H9 (cell line): ENCODE measurements at regions not wholly inside any gene's neighbourhood (a gene's known extent, or its start where the extent isn't known, plus 50 kb on each side); places are given as distances from the start of the nearest gene placed in this dataset.

Experiments
- DNase-seq: peaks from one replicate; pipeline ENCODE4 v3.0.0-alpha.2; 2017
- H2AFZ ChIP-seq: one replicate; pipeline ENCODE4 v1.6.1; 2013; ENCODE audit warnings: mild to moderate bottlenecking, low read length, control low read depth, moderate library complexity
- H2AK5ac ChIP-seq: 2 replicates; pipeline ENCODE4 v1.6.1; 2013; ENCODE audit warnings: low read length, control low read depth, mixed read lengths; ENCODE audit not compliant: insufficient read length
- H2BK120ac ChIP-seq: one replicate; pipeline ENCODE4 v1.6.1; 2013; ENCODE audit warnings: low read depth, mild to moderate bottlenecking, low read length, control low read depth, inconsistent platforms; ENCODE audit not compliant: poor library complexity, severe bottlenecking
- H2BK12ac ChIP-seq: 2 replicates; pipeline ENCODE4 v1.6.1; 2013; ENCODE audit warnings: low read length, control low read depth, mixed read lengths, low read depth; ENCODE audit not compliant: insufficient read length
- H2BK15ac ChIP-seq: 2 replicates; pipeline ENCODE4 v1.6.1; 2013; ENCODE audit warnings: low read depth, low read length, control low read depth
- H2BK20ac ChIP-seq: one replicate; pipeline ENCODE4 v1.6.1; 2013; ENCODE audit warnings: low read depth, mild to moderate bottlenecking, low read length, control low read depth, inconsistent platforms; ENCODE audit not compliant: poor library complexity, severe bottlenecking
- H2BK5ac ChIP-seq: 2 replicates; pipeline ENCODE4 v1.6.1; 2013; ENCODE audit warnings: low read length, control low read depth, mixed read lengths; ENCODE audit not compliant: insufficient read length
- H3K14ac ChIP-seq: 2 replicates; pipeline ENCODE4 v1.6.1; 2013; ENCODE audit warnings: low read length, control low read depth; ENCODE audit not compliant: insufficient read depth
- H3K18ac ChIP-seq: 2 replicates; pipeline ENCODE4 v1.6.1; 2013; ENCODE audit warnings: low read depth, mild to moderate bottlenecking, mixed read lengths, low read length, control low read depth; ENCODE audit not compliant: insufficient read length
- H3K23ac ChIP-seq: 2 replicates; pipeline ENCODE4 v1.6.1; 2013; ENCODE audit warnings: low read length, control low read depth, mixed read lengths, low read depth; ENCODE audit not compliant: insufficient read length
- H3K23me2 ChIP-seq: 2 replicates; pipeline ENCODE4 v1.6.1; 2013; ENCODE audit warnings: low read depth, mild to moderate bottlenecking, mixed read lengths, low read length, control low read depth; ENCODE audit not compliant: insufficient read length, poor library complexity, severe bottlenecking
- H3K27ac ChIP-seq: 2 replicates; pipeline ENCODE4 v1.5.1; 2013; ENCODE audit warnings: low read length, control low read depth, mixed read lengths, low read depth; ENCODE audit not compliant: insufficient read length
- H3K27me3 ChIP-seq: 2 replicates; pipeline ENCODE4 v1.6.1; 2013; ENCODE audit warnings: low read length, control low read depth, inconsistent platforms; ENCODE audit not compliant: insufficient read depth
- H3K4ac ChIP-seq: 2 replicates; pipeline ENCODE4 v1.6.1; 2013; ENCODE audit warnings: low read depth, mild to moderate bottlenecking, control low read depth, inconsistent platforms, low read length, moderate library complexity
- H3K4me1 ChIP-seq: 2 replicates; pipeline ENCODE4 v1.6.1; 2013; ENCODE audit warnings: low read length, control low read depth, inconsistent platforms; ENCODE audit not compliant: insufficient read depth
- H3K4me2 ChIP-seq: 2 replicates; pipeline ENCODE4 v1.6.1; 2013; ENCODE audit warnings: low read length, control low read depth, mixed read lengths; ENCODE audit not compliant: insufficient read length, insufficient read depth
- H3K56ac ChIP-seq: 2 replicates; pipeline ENCODE4 v1.6.1; 2013; ENCODE audit warnings: low read depth, mild to moderate bottlenecking, mixed read lengths, low read length, control low read depth; ENCODE audit not compliant: insufficient read length
- H3K79me1 ChIP-seq: 2 replicates; pipeline ENCODE4 v1.6.1; 2013; ENCODE audit warnings: low read depth, mild to moderate bottlenecking, moderate library complexity, low read length, control low read depth, inconsistent platforms; ENCODE audit not compliant: insufficient read depth, poor library complexity, severe bottlenecking
- H3K79me2 ChIP-seq: 2 replicates; pipeline ENCODE4 v1.6.1; 2013; ENCODE audit warnings: low read length, control low read depth, inconsistent platforms; ENCODE audit not compliant: insufficient read depth
- H3K9ac ChIP-seq: 2 replicates; pipeline ENCODE4 v1.6.1; 2013; ENCODE audit warnings: low read length, control low read depth, mixed read lengths; ENCODE audit not compliant: insufficient read length; ENCODE audit errors: extremely low read depth
- H3K9me3 ChIP-seq: one replicate; pipeline ENCODE4 v1.6.1; 2013; ENCODE audit warnings: low read depth, low read length, inconsistent platforms; ENCODE audit not compliant: control insufficient read depth
- H3T11ph ChIP-seq: one replicate; pipeline ENCODE4 v1.6.1; 2013; ENCODE audit warnings: mild to moderate bottlenecking, low read length, control low read depth, inconsistent platforms
- H4K20me1 ChIP-seq: one replicate; pipeline ENCODE4 v1.6.1; 2013; ENCODE audit not compliant: control insufficient read depth, insufficient read length, insufficient read depth
- H4K5ac ChIP-seq: 2 replicates; pipeline ENCODE4 v1.6.1; 2013; ENCODE audit warnings: low read depth, mild to moderate bottlenecking, mixed read lengths, low read length, control low read depth; ENCODE audit not compliant: insufficient read length
- H4K8ac ChIP-seq: replicated peaks from 2 replicates; pipeline ENCODE4 v1.6.1; 2013; ENCODE audit warnings: low read length, control low read depth, mixed read lengths, low read depth; ENCODE audit not compliant: insufficient read length
- H4K91ac ChIP-seq: 2 replicates; pipeline ENCODE4 v1.6.1; 2013; ENCODE audit warnings: low read depth, mild to moderate bottlenecking, moderate library complexity, mixed read lengths, low read length, control low read depth; ENCODE audit not compliant: insufficient read length
- H3K27ac Mint-ChIP-seq, 3 experiments: 2 replicates in 2 of 3; 3 replicates in 1 of 3; pipeline ENCODE4 v1.8.0; 2020 to 2021; ENCODE audit warnings: mixed read lengths in 3 of 3, mild to moderate bottlenecking in 1 of 3, moderate library complexity in 1 of 3
- H3K27me3 Mint-ChIP-seq: 2 replicates; pipeline ENCODE4 v1.8.0; 2021; ENCODE audit warnings: low read depth, mild to moderate bottlenecking, moderate library complexity, mixed read lengths
- H3K36me3 Mint-ChIP-seq, 3 experiments: 2 replicates in 2 of 3; 3 replicates in 1 of 3; pipeline ENCODE4 v1.8.0; 2020 to 2021; ENCODE audit warnings: low read depth in 3 of 3, mixed read lengths in 3 of 3; ENCODE audit not compliant: insufficient read depth in 1 of 3
- H3K4me1 Mint-ChIP-seq, 2 experiments: 2 replicates each; pipeline ENCODE4 v1.8.0; 2020; ENCODE audit warnings: mixed read lengths in 2 of 2
- H3K4me3 Mint-ChIP-seq, 2 experiments: 2 replicates in 1 of 2; 3 replicates in 1 of 2; pipeline ENCODE4 v1.8.0; 2020 to 2021; ENCODE audit warnings: mild to moderate bottlenecking in 2 of 2, mixed read lengths in 2 of 2, moderate library complexity in 1 of 2
- H3K9me3 Mint-ChIP-seq, 2 experiments: 2 replicates in 1 of 2; 3 replicates in 1 of 2; pipeline ENCODE4 v1.8.0; 2020; ENCODE audit warnings: mild to moderate bottlenecking in 2 of 2, mixed read lengths in 2 of 2, moderate library complexity in 1 of 2
- CTCF ChIP-seq: fragments of 200-600 bp; sonication (generic); conservative IDR thresholded peaks from 3 replicates; pipeline ENCODE4 v1.8.0; 2021; ENCODE audit warnings: antibody characterized with exemption, mild to moderate bottlenecking
- WGBS: extraction: QIAGEN DNeasy Blood & Tissue Kit; methylation state at CpG from one replicate; pipeline ENCODE4 v1.1.7; 2013; ENCODE audit warnings: missing lambda C conversion rate, low lambda C conversion rate, mixed read lengths; ENCODE audit not compliant: insufficient read length; ENCODE audit errors: extremely low coverage; 5-methylcytosine and 5-hydroxymethylcytosine counted together

- Mint-ChIP-seq H3K27ac (no peak overlapping the region), H3K4me3 (no peak overlapping the region), H3K4me1 (peaks cover 4 to 6% of the 10 kb centered on the region in 2 experiments; a peak in 3 of 4 replicates), H3K9me3 (no peaks in the 10 kb centered on the region), H3K27me3 (peaks cover 2% of the 10 kb centered on the region; the same call in 1 of the 2 replicates), H3K36me3 (no peaks in the 10 kb centered on the region)
- H3K14ac ChIP-seq: no peak overlapping the region
- H4K8ac ChIP-seq: no peak overlapping the region
- no peak overlapping the region for H2AFZ ChIP-seq
- H3K4me2 ChIP-seq: no peak overlapping the region
- no peak overlapping the region for H2BK5ac ChIP-seq
- no peaks in the 10 kb centered on the region for H3K9me3 ChIP-seq
- no peaks in the 10 kb centered on the region for H3K27me3 ChIP-seq
- no peaks in the 10 kb centered on the region; the same call in 1 of the 2 replicates for H3K4me1 ChIP-seq
- no peak overlapping the region for H3K56ac ChIP-seq
- no peak overlapping the region for H4K91ac ChIP-seq
- H3K27ac ChIP-seq: no peak overlapping the region
- no peak overlapping the region for H3K4ac ChIP-seq
- no peaks in the 10 kb centered on the region for H4K20me1 ChIP-seq
- no peaks in the 10 kb centered on the region for H3K23me2 ChIP-seq
- no peak for DNase-seq
- no peak overlapping the region for H2BK20ac ChIP-seq
- no peak overlapping the region for H3K18ac ChIP-seq
- no peak overlapping the region for H2BK120ac ChIP-seq
- TF ChIP-seq CTCF: no peak
- no CpG with 5 or more reads among the region's 5 CpGs for WGBS
- no peaks in the 10 kb centered on the region for H3K79me1 ChIP-seq
- H2BK12ac ChIP-seq: no peak overlapping the region
- H2BK15ac ChIP-seq: no peak overlapping the region; the same call in 1 of the 2 replicates
- no peak overlapping the region for H3K23ac ChIP-seq
- no peak overlapping the region for H4K5ac ChIP-seq
- no peaks in the 10 kb centered on the region for H3K79me2 ChIP-seq
- H3T11ph ChIP-seq: no peak overlapping the region
- no peak overlapping the region for H3K9ac ChIP-seq
- no peak overlapping the region for H2AK5ac ChIP-seq
Measured at GRCh38 chr5:159405611-159406031, 75.3 kb upstream of the IL12B start.
